LoVo (cell line): ENCODE measurements at regions not wholly inside any gene's neighbourhood (a gene's known extent, or its start where the extent isn't known, plus 50 kb on each side); places are given as distances from the start of the nearest gene placed in this dataset.
"Not testable (repeated sequence)": the region's sequence is repeated elsewhere in the genome, so short reads cannot be mapped to it uniquely, and the experiment has no call there.

Source experiments
- DNase-seq: peaks from one replicate; pipeline ENCODE4 v3.0.0-alpha.2; 2016; ENCODE audit warnings: low spot score

DNA sequence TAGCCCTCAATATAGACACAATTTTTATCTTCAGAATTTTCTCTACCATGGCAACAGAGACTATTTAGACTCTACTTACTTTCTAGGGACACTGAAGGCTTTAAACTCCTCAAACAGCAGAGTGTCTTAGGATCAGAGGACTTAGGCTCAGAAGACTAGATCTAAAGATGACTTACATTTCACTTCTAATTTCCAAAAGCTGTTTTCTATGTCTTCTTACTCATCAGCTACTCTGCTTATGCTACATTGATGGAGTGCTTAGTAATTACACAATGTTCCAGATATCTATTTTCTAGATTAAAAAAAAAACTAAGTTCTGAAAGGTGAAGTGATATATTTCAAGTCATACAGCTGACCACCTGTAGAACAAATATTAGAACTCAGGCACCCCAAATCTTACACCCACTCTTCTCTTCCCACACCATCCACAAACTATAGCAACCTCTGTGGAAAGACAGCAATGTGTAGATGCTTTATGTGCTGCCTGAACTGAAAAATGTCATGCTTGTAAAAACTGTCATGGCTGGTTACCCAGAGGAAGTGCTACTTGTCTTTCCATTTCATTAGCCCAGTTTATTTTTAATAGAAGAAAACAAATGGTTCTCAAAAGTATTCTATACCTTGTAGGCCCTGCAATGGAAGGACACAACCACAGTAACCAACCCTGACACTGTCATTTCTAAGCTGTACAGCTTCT lies 831.0 kb upstream of the ACVR2A start:
- no peak for DNase-seq

DNA sequence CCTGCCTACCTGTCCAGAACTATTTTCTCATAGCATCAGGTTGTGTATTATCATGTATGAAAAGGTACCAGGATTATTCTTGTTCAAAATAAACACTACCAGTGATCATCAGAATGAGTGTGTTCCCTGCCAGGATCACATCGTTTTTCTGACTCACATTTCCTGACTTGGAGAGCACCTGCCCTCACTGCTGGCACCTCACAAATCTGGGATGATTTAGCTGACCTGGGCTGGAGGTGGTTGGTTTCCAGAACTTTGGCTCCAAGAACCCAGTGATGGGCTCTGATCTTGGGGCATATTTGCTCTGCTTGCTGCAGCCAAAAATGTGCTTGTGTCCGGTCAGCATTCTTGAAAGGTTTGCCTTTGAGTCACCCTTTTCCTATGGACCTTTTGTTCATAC lies 836.3 kb upstream of the ACVR2A start:
- no peak for DNase-seq

DNA sequence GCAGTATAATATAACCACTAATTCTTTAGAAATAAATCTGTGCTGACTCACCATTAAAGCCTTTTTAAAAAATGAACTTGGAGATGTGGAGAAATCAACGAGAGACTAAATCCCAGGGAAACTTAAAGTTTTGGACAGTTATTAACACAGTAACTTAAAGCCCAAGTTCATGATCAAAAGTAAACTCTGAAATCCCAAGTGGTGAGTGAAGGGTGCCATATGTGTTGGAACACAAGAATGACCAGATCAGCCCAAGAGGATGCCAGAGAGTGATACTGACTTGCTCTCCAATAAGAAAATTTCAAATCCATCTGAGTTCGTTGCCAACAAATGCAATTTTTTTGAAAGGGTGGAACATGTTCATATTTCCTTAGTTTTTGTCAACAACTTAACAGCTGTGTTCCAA lies 838.1 kb upstream of the ACVR2A start:
- DNase-seq = no peak

DNA sequence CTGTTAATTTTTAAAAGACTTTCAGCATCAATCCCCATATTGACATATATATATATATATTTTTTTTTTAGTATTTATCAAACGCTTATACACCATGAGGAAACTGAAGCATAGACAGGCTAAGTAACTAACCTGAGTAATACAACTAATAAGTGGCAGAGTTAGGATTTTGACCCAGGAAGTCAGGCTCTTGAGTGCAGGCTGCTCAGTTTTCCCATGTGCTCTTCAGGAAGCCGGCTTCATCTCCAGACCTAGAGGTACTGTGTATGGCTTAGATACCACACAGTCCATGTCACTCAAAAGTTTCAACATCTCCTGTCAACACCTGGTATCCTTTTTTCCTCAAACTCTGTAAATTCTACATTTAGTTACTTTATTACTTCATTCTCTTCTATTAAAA lies 841.7 kb upstream of the ACVR2A start:
- DNase-seq = no peak

DNA sequence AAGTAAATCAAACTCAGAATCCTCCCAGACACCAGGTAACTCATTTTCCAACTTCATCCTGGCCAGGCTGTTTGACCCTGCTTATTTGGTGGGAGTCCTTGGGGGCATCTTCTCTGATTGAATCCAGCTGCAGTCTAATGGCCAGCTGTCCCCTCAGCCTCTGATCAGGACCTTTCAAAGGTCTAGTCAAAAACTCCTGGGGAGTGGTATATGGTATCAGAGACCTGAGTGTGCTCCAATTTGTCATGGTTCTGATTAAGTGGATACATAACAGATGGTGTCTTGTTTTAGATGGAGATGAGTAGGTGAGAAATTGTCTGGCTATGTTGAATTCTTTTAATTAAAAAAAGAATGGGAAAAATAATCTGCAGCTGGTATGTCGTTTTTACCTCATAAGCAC lies 842.6 kb upstream of the ACVR2A start:
- no peak for DNase-seq

DNA sequence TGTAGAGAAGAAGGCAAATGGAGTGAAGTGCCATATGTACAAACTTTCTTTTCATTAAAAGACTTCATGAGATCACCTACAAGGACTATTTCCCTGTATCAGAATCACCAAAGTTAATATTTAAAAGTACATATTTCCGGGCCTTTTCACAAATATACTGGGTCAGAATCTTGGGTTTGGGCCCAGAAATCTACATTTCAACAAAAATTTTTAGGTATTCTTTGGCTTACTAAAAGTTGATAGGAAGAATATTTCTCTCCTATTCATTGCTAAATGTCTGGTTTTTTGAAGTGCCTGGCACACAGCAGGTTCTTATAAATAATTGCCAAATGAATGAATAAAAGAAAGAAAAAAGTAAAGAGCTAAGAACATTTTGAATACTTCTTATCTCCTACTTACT lies 843.8 kb upstream of the ACVR2A start:
- no peak for DNase-seq

DNA sequence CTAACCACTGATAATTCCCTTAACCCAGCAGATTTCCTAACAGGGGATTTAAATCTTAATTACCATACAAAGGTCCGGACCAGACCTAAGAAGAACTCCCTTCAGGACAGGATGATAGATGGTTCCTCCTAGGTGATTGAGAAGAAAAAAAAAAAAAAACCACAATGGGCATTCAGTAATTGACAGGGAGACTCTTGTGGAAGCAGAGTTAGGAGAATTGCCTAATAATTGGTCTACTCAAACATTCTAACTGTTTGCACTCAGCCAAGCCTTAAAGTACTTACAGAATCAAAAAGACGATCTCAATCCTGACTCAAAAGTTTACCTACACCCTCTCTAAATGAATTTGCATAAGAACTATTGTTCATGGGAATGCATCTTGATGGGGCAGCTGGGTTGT lies 844.7 kb upstream of the ACVR2A start:
- DNase-seq = not testable (repeated sequence)

DNA sequence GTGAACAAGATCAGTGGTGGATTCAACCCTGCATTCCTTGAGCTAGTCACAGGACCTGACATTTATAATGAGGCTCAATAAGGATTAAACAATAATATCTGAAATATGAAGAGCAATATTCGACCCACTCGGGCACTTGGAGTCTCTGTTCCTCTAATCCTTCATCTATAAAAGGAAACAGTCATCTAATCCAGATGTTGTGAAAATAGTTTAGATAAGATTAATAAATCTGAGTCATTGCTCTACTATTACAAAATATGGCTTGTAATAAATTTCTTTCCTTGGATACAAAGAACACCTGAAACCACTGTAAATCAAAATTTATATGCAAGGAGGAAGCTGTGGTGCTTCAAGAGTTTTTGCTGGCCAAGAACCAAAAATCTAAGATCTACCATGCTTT lies 846.9 kb upstream of the ACVR2A start:
- no peak for DNase-seq

DNA sequence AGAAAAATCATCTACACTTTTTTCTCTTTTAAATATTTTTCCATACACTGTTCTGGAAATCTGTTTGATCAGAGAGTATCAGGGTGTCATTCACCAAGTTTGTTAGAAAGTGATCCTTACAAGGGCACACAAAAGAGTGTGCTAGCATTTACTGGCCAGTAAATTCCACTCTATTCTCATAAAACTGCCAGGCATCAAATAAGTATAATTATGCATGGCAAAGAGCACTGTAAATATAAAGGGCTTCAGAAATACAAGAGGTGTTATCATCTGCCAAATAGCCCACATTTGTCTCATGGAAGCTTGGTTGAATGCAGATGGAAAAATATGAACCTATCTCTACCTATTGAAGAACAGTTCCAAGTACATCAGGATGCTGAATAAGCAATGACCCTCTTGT lies 847.3 kb upstream of the ACVR2A start:
- no peak for DNase-seq

DNA sequence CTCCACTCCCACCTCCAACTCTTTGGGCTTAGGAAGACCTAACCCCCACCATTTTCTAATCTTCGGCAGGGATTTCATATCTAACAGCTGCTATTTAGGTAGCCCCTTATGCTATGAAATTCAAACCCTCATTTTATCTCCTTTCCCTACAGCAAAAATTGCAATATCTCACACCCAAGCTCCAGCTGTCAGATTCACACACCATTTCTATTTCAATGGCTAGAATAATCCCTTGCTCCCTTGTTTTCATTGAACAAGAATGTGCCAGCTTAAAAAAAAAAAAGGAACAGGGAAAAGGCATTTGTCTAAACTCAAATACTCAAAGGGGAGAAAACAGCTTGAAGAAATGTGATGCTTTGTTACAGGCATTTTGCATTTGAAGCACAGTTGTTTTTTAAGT lies 850.6 kb upstream of the ACVR2A start:
- DNase-seq = no peak

DNA sequence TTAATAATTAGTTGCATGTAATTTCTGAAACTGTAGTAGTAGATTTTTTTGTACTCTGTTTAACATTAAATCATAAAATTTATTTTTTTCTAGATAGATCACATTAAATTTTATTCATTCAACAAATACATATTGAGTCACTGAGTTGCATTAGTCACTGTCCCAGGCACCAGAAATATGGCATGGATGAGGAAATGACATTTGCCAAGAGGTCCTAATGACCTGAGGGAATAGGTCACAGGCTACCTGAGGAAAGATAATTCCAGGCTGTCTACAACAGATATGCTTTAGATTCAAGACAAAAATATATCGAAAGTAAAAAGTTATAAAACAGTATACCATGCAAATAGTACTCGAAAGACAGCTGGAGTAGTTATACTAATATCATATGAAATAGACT lies 852.4 kb upstream of the ACVR2A start:
- no peak for DNase-seq

DNA sequence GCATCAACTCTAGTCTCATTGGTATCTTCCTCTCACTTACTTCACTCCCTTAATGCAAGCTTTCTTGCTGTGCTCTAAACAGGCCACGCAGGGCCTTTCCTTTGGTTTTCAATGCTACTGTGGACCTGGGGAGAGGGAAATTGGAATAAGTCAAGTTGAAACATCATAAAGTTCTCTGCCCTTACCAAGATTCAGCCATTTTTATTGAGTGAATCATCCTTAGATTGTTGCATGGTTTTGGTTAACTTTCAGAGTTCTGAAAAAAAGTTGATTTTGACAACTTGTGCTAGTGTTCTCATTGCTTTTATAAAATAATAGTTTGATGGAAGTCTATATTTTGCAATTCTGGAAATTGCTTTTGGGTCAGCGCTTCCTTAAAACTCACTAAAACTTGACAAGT lies 852.8 kb upstream of the ACVR2A start:
- DNase-seq = no peak

DNA sequence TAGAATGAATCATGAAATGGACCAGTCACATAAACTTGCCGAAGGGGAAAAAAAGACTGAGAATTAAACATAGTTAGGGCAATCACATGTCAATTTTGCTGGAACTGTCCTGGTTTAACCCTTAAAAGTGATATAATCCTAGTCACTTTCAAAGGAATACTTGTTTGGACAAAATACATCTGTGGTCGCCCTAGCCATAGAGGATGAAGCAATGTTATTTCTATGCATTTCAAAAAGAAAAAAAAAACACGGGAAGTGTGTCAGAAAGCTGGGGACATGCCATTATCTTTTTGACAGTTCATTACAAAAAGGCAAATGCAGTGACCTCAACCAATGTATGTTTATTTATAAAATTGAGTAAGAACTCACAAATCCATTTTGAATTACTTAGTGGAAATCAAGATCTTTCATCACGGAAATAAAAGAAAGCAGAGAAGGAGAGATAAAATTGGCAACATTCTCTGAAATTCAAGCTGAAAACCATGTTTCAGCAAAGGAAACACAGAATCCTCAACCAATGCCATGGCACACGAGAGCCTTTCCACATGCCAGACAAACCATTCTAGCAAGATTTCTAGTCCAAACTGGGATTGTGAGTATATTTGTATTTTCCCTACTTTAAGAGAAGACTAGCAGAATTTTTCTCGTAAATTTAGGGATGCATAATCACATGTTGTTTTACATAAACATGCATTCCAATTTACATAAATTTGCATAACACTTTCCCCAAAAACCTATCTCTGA lies 854.3 kb upstream of the ACVR2A start:
- DNase-seq = no peak

DNA sequence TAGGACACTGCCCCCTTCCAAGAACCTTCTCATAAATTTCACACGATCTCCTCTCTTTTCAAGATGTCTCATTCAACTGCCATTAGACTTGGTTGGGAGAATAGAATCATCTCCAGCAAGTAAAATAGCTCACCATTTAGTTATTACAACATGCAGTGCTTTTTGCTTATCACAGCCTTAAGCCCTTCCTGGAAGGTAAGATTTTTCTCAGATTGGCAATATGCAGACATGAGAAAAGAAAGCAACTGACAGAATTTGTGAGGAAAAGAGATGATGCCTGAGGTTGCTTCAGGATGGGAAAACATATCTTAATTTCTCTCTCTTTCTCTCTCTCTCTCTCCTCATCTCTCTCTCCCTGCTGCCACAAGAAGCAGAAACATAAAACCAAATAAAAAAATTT lies 855.1 kb upstream of the ACVR2A start:
- DNase-seq = no peak

DNA sequence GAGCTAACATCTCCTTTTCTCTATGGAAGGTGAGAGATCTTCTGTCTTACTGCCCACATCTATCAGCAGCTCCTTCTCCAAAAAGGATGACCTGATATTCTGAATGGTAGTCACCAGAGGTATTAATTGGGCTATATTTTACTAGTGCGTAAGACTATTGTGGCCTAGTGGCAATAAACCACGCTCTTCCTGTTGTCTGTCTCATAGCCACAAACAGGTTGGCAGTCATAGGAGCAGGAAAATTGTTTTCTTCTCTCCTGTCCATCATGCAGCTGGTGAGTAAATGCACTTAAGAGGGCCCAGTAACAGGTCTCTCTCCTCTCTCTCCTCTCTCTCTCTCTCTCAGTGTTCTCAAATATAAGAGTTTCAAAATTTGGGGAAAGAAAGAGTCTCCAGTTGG lies 856.8 kb upstream of the ACVR2A start:
- no peak for DNase-seq

DNA sequence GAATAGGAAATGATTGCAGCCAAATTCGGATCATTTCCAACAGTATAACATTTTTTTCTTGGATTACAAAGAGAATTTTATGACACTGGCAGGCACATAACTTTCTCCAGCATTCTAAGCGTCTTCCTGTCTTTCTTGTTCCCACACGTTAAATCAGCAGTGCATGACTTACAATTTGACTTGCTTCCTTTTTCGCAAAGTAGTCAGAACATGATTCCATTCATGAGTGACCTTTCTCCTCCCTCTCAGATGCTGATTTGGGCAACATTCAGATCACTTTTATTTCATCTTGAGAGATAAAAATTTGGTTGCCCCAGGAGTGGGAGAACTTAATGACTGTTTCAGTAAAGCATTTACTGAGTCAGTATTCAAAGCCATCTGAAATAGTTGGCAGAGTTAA lies 858.7 kb upstream of the ACVR2A start:
- no peak for DNase-seq

DNA sequence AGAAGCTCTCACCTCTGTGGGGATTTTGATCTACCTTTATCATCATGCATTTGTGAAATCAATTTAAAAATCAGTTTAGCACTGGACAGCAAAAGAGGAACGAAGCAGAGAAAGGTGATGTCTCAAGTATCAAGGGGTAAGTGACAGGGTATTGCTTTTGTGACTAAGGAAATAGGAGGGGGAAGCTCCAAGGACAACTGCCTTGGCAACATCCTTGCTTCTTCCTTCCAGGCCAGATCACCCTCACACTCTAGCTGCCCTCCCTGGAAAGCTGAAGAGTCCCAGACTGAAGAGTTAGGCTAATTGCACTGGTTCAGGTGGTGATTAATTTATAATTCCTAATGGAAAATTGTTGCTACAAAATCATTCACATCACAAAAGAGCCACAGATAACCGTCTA lies 859.1 kb upstream of the ACVR2A start:
- no peak for DNase-seq

DNA sequence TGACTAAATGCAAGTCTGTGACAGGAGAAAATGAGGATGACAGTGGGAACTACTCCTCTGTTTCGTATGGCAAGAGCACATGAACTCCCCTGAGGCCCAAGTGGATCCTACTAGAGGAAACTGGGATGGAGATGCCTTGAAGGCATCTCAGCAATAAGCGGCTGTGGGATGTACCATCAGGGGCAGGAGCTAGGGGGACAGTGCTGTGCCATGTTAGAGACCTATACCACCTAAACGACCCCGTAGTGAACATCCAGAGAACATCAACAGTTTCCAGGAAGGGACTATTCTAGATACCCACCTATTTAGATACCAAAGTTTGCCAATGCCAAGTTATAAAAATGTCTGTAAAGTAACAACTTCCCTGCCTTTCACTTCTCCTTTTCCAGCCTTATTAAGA lies 860.8 kb upstream of the ACVR2A start:
- DNase-seq = no peak

DNA sequence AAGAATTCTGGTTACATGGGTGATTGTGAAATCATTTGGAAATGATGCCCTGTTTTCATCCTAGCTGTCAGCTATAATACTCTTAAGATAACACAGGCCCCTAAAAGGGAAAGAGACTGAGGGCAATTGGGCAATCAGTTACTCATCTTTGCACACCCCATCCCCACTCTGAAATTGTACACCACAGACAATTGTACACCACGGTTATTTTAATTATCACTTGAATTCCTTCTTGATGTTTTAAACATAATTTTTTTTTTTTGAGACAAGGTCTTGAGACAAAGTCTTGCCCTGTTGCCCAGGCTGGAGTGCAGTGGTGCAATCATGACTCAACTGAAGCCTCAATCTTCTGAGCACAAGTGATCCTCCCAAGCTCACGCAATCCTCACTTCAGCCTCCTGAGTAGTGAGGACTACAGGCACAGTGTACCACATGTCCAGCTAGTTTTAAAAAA lies 862.4 kb upstream of the ACVR2A start:
- no peak for DNase-seq

DNA sequence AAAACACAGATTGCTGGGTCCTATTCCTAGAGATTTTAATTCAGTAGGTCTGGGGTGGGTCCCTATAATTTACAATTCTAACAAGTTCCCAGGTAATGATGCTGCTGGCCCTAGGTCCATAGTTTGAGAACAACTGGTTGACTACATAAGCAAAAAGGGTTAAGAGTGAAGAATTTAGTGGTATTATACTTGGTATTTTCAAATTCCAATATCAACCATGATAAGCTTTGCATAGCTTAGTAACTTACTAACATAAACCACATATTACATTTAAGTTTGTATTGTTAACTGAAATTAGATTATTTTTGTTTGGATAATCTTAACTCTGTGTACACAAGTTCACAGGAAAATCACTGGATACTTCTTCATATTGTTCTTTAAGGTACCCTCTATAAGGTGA lies 862.9 kb upstream of the ACVR2A start:
- DNase-seq = no peak

DNA sequence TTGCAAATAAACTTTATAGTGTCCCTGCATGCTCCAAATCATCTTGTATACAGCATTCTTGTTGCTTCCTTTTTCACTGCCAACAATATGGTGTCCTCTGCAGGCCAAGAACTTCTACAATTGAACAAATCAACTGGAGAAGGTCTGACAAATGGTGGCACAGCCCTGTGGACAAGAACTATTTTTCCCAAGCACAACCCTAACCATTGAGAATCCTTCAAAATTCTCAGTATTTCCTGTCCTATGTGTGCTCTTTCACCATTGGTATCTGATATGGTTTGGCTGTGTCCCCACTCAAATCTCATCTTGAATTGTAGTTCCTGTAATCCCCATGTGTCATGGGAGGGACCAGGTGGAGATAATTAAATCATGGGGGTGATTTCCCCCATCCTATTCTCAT lies 865.1 kb upstream of the ACVR2A start:
- DNase-seq = no peak

DNA sequence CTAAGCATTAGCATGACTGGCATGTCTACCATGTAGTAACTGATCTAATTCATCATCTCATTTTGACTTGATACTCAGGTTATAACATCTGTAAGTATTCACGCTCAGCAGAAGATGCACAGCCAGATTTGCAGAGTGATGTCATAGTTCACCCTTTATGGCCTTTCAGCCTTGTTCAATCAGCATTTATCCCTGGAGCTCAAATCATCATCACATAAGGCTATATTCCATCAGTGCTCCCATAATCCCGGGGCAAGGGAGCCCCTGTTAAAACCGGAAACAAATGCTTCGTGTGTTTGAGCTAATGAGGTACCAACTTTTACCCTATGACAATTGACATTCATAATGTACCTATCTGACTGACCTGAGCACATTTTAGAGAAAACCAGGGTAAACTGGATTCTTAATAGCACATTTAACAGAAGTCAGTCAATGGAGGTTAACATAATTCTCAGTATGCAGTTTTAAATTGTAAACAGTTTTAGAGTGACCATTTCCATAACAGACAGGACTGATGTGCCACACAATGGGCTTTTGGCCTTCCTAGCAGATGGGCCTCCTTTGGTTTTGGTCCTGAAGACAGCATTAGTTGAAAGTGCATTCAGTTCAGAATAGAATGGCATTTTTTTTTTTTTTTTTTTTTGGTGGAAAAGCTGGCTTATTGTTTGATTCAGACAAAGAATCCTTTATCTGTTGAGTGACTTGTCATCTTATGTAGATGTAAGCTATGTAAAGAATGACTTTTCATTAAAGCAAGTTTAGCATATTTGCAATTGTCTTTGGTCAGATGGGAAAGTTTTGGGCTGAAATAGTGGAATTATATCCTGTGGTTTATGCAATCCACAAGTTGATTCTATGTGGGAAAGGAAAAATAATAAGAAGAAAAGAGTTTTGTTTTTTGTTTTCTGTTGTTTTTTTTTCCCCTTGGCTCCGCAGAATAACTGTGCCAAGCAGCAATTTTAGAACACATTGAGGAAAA lies 866.0 kb upstream of the ACVR2A start:
- no peak for DNase-seq

DNA sequence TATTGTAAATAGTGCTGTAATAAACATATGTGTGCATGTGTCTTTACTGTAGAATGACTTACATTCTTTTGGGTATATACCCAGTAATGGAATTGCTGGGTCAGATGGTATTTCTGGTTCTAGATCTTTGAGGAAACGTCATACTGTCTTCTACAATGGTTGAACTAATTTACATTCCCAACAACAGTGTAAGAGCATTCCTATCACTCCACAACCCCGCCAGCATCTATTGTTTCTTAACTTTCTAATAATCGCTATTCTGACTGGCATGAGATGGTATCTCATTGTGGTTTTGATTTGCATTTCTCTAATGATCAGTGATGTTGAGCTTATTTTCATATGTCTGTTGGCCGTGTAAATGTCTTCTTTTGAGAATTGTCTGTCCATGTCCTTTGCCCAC lies 873.8 kb upstream of the ACVR2A start:
- not testable (repeated sequence) for DNase-seq
